ENCODE measurements at regions not wholly inside any gene's neighbourhood (a gene's known extent, or its start where the extent isn't known, plus 50 kb on each side); places are given as distances from the start of the nearest gene placed in this dataset.

DNA sequence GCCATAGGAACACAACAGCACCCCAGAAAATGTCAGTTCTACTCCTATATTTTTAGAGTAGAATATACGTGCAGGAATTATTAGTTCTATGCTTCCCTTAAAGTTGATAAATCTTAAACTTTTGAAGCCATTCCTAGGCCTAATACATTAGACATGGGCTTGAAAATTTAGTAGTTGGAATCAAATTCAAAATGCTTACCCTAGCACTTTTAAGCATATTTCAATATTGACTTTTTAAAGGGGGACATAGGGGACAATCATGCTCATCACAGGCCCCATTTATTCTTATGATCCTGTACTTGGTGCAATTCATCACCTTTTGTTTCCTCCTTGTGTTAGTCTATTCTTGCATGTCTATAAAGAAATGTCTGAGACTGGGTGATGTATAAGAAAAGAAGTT is 129.0 kb downstream of the FAM174A start:
- H3K4me3 ChIP-seq = no peak overlapping the region
- TF ChIP-seq, protein P1, sequence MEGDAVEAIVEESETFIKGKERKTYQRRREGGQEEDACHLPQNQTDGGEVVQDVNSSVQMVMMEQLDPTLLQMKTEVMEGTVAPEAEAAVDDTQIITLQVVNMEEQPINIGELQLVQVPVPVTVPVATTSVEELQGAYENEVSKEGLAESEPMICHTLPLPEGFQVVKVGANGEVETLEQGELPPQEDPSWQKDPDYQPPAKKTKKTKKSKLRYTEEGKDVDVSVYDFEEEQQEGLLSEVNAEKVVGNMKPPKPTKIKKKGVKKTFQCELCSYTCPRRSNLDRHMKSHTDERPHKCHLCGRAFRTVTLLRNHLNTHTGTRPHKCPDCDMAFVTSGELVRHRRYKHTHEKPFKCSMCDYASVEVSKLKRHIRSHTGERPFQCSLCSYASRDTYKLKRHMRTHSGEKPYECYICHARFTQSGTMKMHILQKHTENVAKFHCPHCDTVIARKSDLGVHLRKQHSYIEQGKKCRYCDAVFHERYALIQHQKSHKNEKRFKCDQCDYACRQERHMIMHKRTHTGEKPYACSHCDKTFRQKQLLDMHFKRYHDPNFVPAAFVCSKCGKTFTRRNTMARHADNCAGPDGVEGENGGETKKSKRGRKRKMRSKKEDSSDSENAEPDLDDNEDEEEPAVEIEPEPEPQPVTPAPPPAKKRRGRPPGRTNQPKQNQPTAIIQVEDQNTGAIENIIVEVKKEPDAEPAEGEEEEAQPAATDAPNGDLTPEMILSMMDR (IDR thresholded peaks at IDR 0.05) = no peak
- ATAC-seq (ENCODE audit: insufficient number of reproducible peaks, low FRiP score, low read depth) (no peak), DNase-seq (ENCODE audit: low spot score) (no peak)
- no peaks in the 10 kb centered on the region for H3K9me3 ChIP-seq
- H3K36me3 ChIP-seq = no peaks in the 10 kb centered on the region
- H3K27me3 ChIP-seq (replicated peaks; ENCODE audit: insufficient read depth) = no peaks in the 10 kb centered on the region
- no peak overlapping the region for H3K27ac ChIP-seq
- no peaks in the 10 kb centered on the region for H3K4me1 ChIP-seq (ENCODE audit: control insufficient read depth in 1 of 2, low read depth in 2 of 2)

DNA sequence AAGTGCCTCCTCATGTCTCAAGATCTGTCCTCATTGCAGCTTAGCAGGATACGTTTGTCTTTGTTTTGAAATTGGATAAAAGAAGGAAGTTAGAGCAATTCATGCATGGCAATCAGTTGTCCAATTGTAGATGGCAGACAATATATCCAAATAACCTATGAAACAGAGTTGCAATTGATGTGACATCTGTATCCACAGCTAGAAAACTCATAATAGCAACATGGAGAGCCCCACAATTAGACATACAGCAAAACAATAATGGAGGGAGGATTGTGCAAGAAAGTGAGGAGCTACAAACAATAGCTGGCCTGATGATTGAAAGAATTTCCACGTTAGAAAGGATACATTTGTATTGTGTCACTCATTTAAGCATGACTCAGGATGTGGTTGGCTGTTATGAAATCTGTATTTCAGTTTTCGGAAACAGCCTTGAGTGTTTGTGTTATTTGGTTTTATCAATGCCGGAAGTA is 132.0 kb downstream of the FAM174A start:
- Histone ChIP-seq H3K27ac (no peak overlapping the region), H3K9me3 (no peaks in the 10 kb centered on the region), H3K27me3 (replicated peaks; ENCODE audit: insufficient read depth) (no peaks in the 10 kb centered on the region), H3K4me3 (no peak overlapping the region), H3K4me1 (ENCODE audit: control insufficient read depth in 1 of 2, low read depth in 2 of 2) (no peaks in the 10 kb centered on the region), H3K36me3 (no peaks in the 10 kb centered on the region)
- TF ChIP-seq, protein P1 (IDR thresholded peaks at IDR 0.05) = no peak
- DNase-seq (ENCODE audit: low spot score) (no peak), ATAC-seq (ENCODE audit: insufficient number of reproducible peaks, low FRiP score, low read depth) (no peak)

DNA sequence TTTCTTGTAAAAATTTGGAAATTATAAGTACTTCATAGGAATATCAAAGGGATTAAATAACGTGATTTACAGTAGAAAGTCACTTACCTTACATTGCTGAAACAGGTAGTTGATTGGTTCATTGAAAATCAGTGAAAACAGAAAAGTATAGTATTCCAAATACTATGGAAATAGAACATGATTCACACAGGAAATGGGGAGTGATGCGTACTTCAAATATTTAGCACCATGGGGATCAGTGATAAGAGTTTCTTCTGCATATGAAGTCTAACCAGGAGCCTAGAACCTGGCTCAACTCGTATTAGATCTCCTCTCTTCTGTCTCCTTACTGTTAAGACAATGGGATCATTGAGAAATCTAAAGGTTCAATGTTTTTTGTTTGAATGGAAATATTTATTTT is 133.3 kb downstream of the FAM174A start:
- TF ChIP-seq, protein P1 (IDR thresholded peaks at IDR 0.05) = no peak
- no peak for ATAC-seq (ENCODE audit: insufficient number of reproducible peaks, low FRiP score, low read depth)
- no peak for DNase-seq (ENCODE audit: low spot score)
- Histone ChIP-seq H3K27me3 (replicated peaks; ENCODE audit: insufficient read depth) (no peaks in the 10 kb centered on the region), H3K36me3 (no peaks in the 10 kb centered on the region), H3K4me3 (no peak overlapping the region), H3K27ac (no peak overlapping the region), H3K4me1 (ENCODE audit: control insufficient read depth in 1 of 2, low read depth in 2 of 2) (no peaks in the 10 kb centered on the region), H3K9me3 (no peaks in the 10 kb centered on the region)

DNA sequence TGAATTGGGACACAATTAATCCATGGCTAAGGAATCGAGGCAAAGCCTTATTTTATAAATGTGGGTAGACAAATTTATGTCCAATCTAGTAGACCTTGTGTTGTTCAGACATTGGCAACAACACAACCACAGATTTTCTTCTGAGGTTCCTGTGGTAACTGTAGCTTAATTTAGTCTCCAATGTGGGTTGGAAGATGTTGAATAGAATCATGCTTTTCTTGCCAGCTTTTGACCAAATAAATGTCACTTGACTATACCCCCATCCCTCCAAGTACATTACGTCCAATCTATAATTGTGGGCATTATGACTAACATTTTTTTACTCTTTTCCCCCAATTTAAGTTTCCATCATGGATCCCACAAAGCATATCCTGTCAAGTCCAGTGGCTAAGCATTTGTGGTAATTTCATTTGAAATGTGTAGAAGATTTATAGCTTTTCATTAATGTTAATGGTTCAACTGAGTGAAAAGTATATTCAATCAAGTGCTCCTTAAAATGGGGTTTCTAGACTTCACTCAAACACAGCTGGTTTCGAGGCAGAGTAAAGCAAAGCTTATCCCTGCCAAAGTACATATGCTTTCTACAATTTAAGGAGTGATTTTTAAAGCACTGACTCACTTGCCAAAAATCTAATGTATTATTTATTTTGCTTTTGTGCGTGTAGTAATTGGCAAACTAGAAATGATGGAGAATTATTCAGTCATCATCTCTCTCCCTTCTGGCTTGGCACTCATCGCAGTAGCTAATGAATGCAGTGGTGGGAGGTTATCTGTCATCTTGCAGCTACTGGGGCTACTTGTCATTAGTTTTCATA is 141.8 kb downstream of the FAM174A start:
- no peaks in the 10 kb centered on the region for H3K27me3 ChIP-seq (replicated peaks; ENCODE audit: insufficient read depth)
- no peak for ATAC-seq (ENCODE audit: insufficient number of reproducible peaks, low FRiP score, low read depth)
- peaks cover 0 to 16% of the 10 kb centered on the region in 2 donors for H3K4me1 ChIP-seq (ENCODE audit: control insufficient read depth in 1 of 2, low read depth in 2 of 2)
- H3K36me3 ChIP-seq = no peaks in the 10 kb centered on the region
- no peak overlapping the region for H3K27ac ChIP-seq
- TF ChIP-seq, protein P1 (IDR thresholded peaks at IDR 0.05) = no peak
- H3K4me3 ChIP-seq = no peak overlapping the region
- H3K9me3 ChIP-seq = no peaks in the 10 kb centered on the region
- no peak for DNase-seq (ENCODE audit: low spot score)

DNA sequence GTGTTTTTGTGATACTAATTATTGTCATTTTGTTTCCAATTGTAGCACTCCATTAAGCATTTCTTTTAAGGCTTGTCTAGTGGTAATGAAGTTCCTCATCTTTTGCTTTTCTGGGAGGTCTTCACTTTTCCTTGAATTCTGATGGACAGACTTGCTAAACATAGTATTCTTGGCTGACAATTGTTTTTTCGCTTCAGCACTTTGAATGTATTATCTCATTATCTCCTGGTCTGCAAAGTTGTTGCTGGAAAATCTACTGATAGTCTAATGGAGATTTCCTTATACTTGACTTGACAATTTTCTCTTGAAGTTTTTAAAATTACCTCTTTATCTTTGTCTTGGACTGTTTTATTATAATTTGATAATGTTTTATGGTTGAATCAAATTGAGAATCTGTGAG is 147.5 kb downstream of the FAM174A start:
- peaks cover 15% of the 10 kb centered on the region for H3K9me3 ChIP-seq
- TF ChIP-seq, protein P1 (IDR thresholded peaks at IDR 0.05) = no peak
- no peak overlapping the region for H3K27ac ChIP-seq
- H3K27me3 ChIP-seq (replicated peaks; ENCODE audit: insufficient read depth) = no peaks in the 10 kb centered on the region
- peaks cover 0 to 6% of the 10 kb centered on the region in 2 donors for H3K4me1 ChIP-seq (ENCODE audit: control insufficient read depth in 1 of 2, low read depth in 2 of 2)
- no peaks in the 10 kb centered on the region for H3K36me3 ChIP-seq
- DNase-seq (ENCODE audit: low spot score) (no peak), ATAC-seq (ENCODE audit: insufficient number of reproducible peaks, low FRiP score, low read depth) (no peak)
- no peak overlapping the region for H3K4me3 ChIP-seq
